GM12878 (cell line): ENCODE measurements at regions not wholly inside any gene's neighbourhood (a gene's known extent, or its start where the extent isn't known, plus 50 kb on each side); places are given as distances from the start of the nearest gene placed in this dataset.

Experiments used
- ATAC-seq: fragments of 200-7000 bp; cut with Tn5 transposase; 3 replicates; pipeline ENCODE4 v1.9.1; 2020; ENCODE audit warnings: mild to moderate bottlenecking, moderate library complexity
- BruUV-seq: library from RNA; stranded (reverse); fragments of 400-500 nt; replicated peaks from 2 replicates; lab custom pipeline; 2021; lab: Mats Ljungman, UMichigan
- CTCF ChIA-PET: fragments of 300-600 bp; sonication (Branson Sonifier 250); formaldehyde crosslinking; extraction: SDS; loops from one replicate; lab custom pipeline; 2021; ENCODE audit warnings: inconsistent platforms; lab: Yijun Ruan, JAX
- POLR2A ChIA-PET: fragments of 350-600 bp; formaldehyde crosslinking; extraction: SDS; loops from one replicate; lab custom pipeline; 2021; ENCODE audit warnings: inconsistent platforms; lab: Charles Lee
- RAD21 ChIA-PET: fragments of 300-600 bp; sonication (Branson Sonifier 250); formaldehyde crosslinking; loops from one replicate; lab custom pipeline; 2023; ENCODE audit warnings: antibody characterized with exemption; ENCODE audit not compliant: unreplicated experiment; lab: Charles Lee
- SMC1A ChIA-PET: fragments of 300-600 bp; sonication (Branson Sonifier 250); formaldehyde crosslinking; loops from one replicate; lab custom pipeline; 2023; ENCODE audit not compliant: unreplicated experiment, uncharacterized antibody; lab: Charles Lee
- DNase-seq: peaks from one replicate; pipeline ENCODE4 v3.0.0-alpha.2; 2011; ENCODE audit warnings: low read depth, low spot score
- FAIRE-seq: peaks from 3 replicates; lab custom pipeline; 2011; peaks lifted over from hg19 to GRCh38; lab: Jason Lieb, UNC
- H2AFZ ChIP-seq: 2 replicates; pipeline ENCODE4 v1.6.0; 2011; ENCODE audit warnings: low read depth, low read length, control low read depth; ENCODE audit not compliant: control insufficient read depth
- H3K27ac ChIP-seq: 2 replicates; pipeline ENCODE4 v1.5.1; 2011; ENCODE audit warnings: control low read depth; ENCODE audit not compliant: control insufficient read depth, insufficient read depth
- H3K27me3 ChIP-seq, 2 experiments: replicated peaks in 1 of 2; 2 replicates each; pipeline versions ENCODE4 v1.6.0 to v1.6.1; 2011; ENCODE audit warnings: low read length in 1 of 2; ENCODE audit not compliant: control insufficient read depth in 2 of 2, insufficient read depth in 2 of 2
- H3K36me3 ChIP-seq, 2 experiments: 2 replicates each; pipeline ENCODE4 v1.5.1; 2011; ENCODE audit warnings: low read length in 1 of 2; ENCODE audit not compliant: control insufficient read depth in 2 of 2, insufficient read depth in 2 of 2
- H3K4me1 ChIP-seq: 2 replicates; pipeline ENCODE4 v1.6.1; 2011; ENCODE audit warnings: mild to moderate bottlenecking, low read length, moderate library complexity, mixed read lengths; ENCODE audit not compliant: control insufficient read depth, insufficient read depth
- H3K4me2 ChIP-seq: 2 replicates; pipeline ENCODE4 v1.6.0; 2011; ENCODE audit warnings: control low read depth; ENCODE audit not compliant: control insufficient read depth, insufficient read depth
- H3K4me3 ChIP-seq: fragments of 200-600 bp; sonication (generic); 2 replicates; pipeline ENCODE4 v1.5.1; 2016
- H3K79me2 ChIP-seq: 2 replicates; pipeline ENCODE4 v1.6.0; 2011; ENCODE audit warnings: low read length; ENCODE audit not compliant: control insufficient read depth, insufficient read depth
- H3K9ac ChIP-seq: 2 replicates; pipeline ENCODE4 v1.8.0; 2011; ENCODE audit warnings: low read length, control low read depth, mixed read lengths; ENCODE audit not compliant: control insufficient read depth, insufficient read depth
- H3K9me3 ChIP-seq: replicated peaks from 3 replicates; pipeline ENCODE4 v1.5.1; 2011; ENCODE audit warnings: mild to moderate bottlenecking, low read length; ENCODE audit not compliant: control insufficient read depth, insufficient read depth
- H4K20me1 ChIP-seq: 2 replicates; pipeline ENCODE4 v1.6.0; 2011; ENCODE audit not compliant: control insufficient read depth, insufficient read depth
- HCFC1 ChIP-seq: fragments of 150-350 bp; IDR thresholded peaks from 2 replicates; pipeline ENCODE4 v1.6.1; 2014; ENCODE audit warnings: low read length
- MEF2A ChIP-seq: IDR thresholded peaks from 2 replicates; pipeline ENCODE4 v1.6.1; 2011; ENCODE audit warnings: low read depth, mild to moderate bottlenecking, low read length, moderate library complexity; ENCODE audit not compliant: insufficient read depth
- NR2C2 ChIP-seq: IDR thresholded peaks from 2 replicates; pipeline ENCODE4 v1.6.1; 2011; ENCODE audit warnings: borderline replicate concordance, low read depth; ENCODE audit not compliant: control insufficient read depth, insufficient read length
- RAD51 ChIP-seq: fragments of 450-650 bp; IDR thresholded peaks from 2 replicates; pipeline ENCODE4 v1.6.1; 2016; ENCODE audit warnings: moderate library complexity, mild to moderate bottlenecking, inconsistent platforms
- RCOR1 ChIP-seq: conservative IDR thresholded peaks from 2 replicates; pipeline ENCODE4 v1.6.1; 2012; ENCODE audit warnings: low read depth, low read length, improper control_type of control experiment
- SMARCA5 ChIP-seq: fragments of 450-650 bp; IDR thresholded peaks from 2 replicates; pipeline ENCODE4 v1.6.1; 2017; ENCODE audit warnings: mild to moderate bottlenecking
- TCF3 ChIP-seq: IDR thresholded peaks from 2 replicates; pipeline ENCODE4 v1.6.1; 2012; ENCODE audit warnings: low read depth, mild to moderate bottlenecking, low read length, borderline replicate concordance; ENCODE audit not compliant: insufficient read depth
- WGBS: methylation state at CpG from one replicate; pipeline ENCODE4 v1.1.6; 2016; ENCODE audit warnings: low lambda C conversion rate; ENCODE audit not compliant: insufficient replicate concordance, insufficient coverage; ENCODE audit errors: missing lambda C conversion rate; 5-methylcytosine and 5-hydroxymethylcytosine counted together
- in situ Hi-C: fragments of 300-500 bp; cut with MboI; formaldehyde crosslinking; loops from 9 replicates; pipeline ENCODE4 v1.14.3; 2018; ENCODE audit warnings: mixed read lengths
- intact Hi-C: fragments of 100-400 bp; cut with micrococcal nuclease; formaldehyde crosslinking; loops from one replicate; pipeline ENCODE4 v1.14.2; 2022; ENCODE audit not compliant: unreplicated experiment
- TF ChIP-seq, protein P1 (sequence below): fragments of 450-650 bp; IDR thresholded peaks from 2 replicates; pipeline ENCODE4 v1.6.1; 2016; ENCODE audit warnings: mild to moderate bottlenecking
- TF ChIP-seq, protein P2 (sequence below): fragments of 450-650 bp; IDR thresholded peaks from 2 replicates; pipeline ENCODE4 v1.6.1; 2018; ENCODE audit warnings: borderline replicate concordance, mild to moderate bottlenecking; ENCODE audit not compliant: partially characterized antibody

DNA sequence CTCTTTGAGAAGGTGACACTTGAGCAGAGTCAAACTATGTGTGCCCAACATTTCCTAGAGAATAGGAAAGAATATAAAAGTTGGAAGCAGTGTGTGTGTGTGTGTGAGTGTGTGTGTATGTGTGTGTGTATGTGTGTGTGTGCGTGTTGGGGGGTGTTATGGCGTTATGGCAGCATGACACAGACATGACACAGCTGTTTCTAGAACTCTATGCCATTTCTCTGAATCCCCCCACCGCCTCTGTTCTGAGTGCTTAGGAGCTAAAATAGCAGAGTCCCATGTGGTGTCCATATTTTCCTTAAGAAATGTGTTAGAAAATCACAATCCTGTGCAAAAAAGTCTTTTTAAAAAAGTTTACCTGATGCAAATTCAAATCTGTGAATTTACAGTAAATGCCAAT is 556.1 kb downstream of the RWDD3 start:
- FAIRE-seq (no peak), ATAC-seq (no peak), DNase-seq (no peak)
- TF ChIP-seq RCOR1, result no peak
- TF ChIP-seq, protein P1, sequence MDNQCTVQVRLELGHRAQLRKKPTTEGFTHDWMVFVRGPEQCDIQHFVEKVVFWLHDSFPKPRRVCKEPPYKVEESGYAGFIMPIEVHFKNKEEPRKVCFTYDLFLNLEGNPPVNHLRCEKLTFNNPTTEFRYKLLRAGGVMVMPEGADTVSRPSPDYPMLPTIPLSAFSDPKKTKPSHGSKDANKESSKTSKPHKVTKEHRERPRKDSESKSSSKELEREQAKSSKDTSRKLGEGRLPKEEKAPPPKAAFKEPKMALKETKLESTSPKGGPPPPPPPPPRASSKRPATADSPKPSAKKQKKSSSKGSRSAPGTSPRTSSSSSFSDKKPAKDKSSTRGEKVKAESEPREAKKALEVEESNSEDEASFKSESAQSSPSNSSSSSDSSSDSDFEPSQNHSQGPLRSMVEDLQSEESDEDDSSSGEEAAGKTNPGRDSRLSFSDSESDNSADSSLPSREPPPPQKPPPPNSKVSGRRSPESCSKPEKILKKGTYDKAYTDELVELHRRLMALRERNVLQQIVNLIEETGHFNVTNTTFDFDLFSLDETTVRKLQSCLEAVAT, result no peak
- TF ChIP-seq MEF2A, result no peak
- TF ChIP-seq, protein P2, sequence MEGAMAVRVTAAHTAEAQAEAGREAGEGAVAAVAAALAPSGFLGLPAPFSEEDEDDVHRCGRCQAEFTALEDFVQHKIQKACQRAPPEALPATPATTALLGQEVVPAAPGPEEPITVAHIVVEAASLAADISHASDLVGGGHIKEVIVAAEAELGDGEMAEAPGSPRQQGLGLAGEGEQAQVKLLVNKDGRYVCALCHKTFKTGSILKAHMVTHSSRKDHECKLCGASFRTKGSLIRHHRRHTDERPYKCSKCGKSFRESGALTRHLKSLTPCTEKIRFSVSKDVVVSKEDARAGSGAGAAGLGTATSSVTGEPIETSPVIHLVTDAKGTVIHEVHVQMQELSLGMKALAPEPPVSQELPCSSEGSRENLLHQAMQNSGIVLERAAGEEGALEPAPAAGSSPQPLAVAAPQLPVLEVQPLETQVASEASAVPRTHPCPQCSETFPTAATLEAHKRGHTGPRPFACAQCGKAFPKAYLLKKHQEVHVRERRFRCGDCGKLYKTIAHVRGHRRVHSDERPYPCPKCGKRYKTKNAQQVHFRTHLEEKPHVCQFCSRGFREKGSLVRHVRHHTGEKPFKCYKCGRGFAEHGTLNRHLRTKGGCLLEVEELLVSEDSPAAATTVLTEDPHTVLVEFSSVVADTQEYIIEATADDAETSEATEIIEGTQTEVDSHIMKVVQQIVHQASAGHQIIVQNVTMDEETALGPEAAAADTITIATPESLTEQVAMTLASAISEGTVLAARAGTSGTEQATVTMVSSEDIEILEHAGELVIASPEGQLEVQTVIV, result no peak
- no peak for TF ChIP-seq TCF3
- no peak for TF ChIP-seq NR2C2
- TF ChIP-seq RAD51, result no peak
- TF ChIP-seq SMARCA5, result no peak
- no peak for TF ChIP-seq HCFC1
- no peaks in the 10 kb centered on the region for H3K9me3 ChIP-seq
- in situ Hi-C loops (no loop called here), intact Hi-C loops (no loop called here)
- POLR2A ChIA-PET, result no interaction called here
- no peak overlapping the region for H3K9ac ChIP-seq
- no TSS peak for BruUV-seq
- no peaks in the 10 kb centered on the region for H3K79me2 ChIP-seq
- H3K27ac ChIP-seq, result no peak overlapping the region
- SMC1A ChIA-PET, result interaction anchor here (0.7 kb wide), 1 partner anchor 74 kb away, joined by 3 read pairs; no protein-coding TSS in a partner anchor
- H3K4me1 ChIP-seq, result no peaks in the 10 kb centered on the region
- CTCF ChIA-PET, result no interaction called here
- no peaks in the 10 kb centered on the region for H3K36me3 ChIP-seq
- no peak overlapping the region for H3K4me3 ChIP-seq
- 7% methylated on average over 3 of the region's 3 CpGs for WGBS
- H4K20me1 ChIP-seq, result no peaks in the 10 kb centered on the region
- H3K27me3 ChIP-seq, result no peaks in the 10 kb centered on the region
- no peak overlapping the region for H2AFZ ChIP-seq
- no peak overlapping the region for H3K4me2 ChIP-seq
- RAD21 ChIA-PET, result no interaction called here
